ENCODE measurements at regions not wholly inside any gene's neighbourhood (a gene's known extent, or its start where the extent isn't known, plus 50 kb on each side); places are given as distances from the start of the nearest gene placed in this dataset.
"Not testable (repeated sequence)": the region's sequence is repeated elsewhere in the genome, so short reads cannot be mapped to it uniquely, and the experiment has no call there.

DNA sequence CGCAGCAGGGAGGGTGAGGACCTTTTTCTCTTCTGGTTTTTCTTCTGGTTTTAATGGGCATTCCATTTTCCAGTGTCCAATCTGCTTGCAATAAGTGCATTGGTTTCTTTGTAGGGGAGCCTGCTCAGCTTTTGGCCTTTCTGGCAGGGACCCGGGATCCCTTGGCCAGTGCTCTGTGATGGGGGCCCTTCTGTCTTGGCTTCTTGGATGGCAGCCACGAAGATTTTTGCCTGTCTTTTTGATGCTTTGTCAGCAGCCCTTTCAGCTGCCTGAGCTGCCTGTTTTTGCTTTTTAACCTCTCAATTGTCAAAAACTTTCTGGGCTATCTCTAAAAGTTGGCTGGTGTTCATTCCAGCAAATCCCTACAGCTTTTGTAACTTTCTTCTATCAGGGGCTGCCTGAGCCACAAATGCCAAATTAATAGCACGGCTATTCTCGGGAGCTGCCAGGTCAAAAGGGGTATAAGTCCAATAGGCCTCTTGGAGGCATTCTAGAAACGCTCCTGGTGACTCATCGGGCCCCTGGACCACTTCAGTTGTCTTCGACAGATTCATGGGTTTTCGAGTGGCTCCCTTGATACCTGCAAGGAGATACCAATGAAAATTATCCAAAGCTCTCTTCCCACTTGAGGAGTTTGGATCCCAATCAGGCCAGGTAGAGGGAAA, 179.9 kb upstream of the MBL2 start:
- WGBS, 2 donors: 68 to 72% methylated on average over 9 of the region's 9 CpGs
- TF ChIP-seq POLR2A (IDR thresholded peaks at IDR 0.05): no peak
- TF ChIP-seq, protein P1, sequence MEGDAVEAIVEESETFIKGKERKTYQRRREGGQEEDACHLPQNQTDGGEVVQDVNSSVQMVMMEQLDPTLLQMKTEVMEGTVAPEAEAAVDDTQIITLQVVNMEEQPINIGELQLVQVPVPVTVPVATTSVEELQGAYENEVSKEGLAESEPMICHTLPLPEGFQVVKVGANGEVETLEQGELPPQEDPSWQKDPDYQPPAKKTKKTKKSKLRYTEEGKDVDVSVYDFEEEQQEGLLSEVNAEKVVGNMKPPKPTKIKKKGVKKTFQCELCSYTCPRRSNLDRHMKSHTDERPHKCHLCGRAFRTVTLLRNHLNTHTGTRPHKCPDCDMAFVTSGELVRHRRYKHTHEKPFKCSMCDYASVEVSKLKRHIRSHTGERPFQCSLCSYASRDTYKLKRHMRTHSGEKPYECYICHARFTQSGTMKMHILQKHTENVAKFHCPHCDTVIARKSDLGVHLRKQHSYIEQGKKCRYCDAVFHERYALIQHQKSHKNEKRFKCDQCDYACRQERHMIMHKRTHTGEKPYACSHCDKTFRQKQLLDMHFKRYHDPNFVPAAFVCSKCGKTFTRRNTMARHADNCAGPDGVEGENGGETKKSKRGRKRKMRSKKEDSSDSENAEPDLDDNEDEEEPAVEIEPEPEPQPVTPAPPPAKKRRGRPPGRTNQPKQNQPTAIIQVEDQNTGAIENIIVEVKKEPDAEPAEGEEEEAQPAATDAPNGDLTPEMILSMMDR (IDR thresholded peaks at IDR 0.05): no peak
- intact Hi-C loops (cut with DNase I; ENCODE audit: low total_unique reads): no loop called here
- DNase-seq (ENCODE audit: low spot score in 2 of 2): no peak
- no peak overlapping the region for H3K4me3 ChIP-seq (ENCODE audit: low read depth, poor library complexity, severe bottlenecking)

DNA sequence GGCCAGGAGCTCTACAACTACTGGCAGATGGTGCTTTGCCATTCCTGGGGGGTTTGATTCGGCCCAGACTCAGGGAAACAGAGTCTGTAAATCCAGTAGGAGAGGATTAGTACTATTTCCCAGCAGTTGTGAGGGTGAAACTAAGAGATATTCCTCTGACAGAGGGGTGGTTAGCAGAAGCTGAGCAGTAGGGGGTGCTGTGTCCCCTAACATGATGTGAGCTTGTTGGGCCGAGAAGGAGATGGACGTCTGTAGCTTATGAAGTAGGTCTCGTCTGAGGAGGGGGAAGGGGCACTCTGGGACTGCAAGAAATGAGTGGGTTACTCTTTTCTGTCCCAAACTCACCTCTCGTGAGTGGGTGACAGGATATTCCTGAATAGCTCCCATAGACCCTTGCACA, 179.2 kb upstream of the MBL2 start:
- no peak overlapping the region for H3K4me3 ChIP-seq (ENCODE audit: low read depth, poor library complexity, severe bottlenecking)
- DNase-seq (ENCODE audit: low spot score in 2 of 2): no peak
- intact Hi-C loops (cut with DNase I; ENCODE audit: low total_unique reads): no loop called here
- TF ChIP-seq POLR2A (IDR thresholded peaks at IDR 0.05): no peak
- TF ChIP-seq, protein P1 (IDR thresholded peaks at IDR 0.05): no peak
- WGBS, 2 donors: 41 to 53% methylated on average over 5 of the region's 5 CpGs

DNA sequence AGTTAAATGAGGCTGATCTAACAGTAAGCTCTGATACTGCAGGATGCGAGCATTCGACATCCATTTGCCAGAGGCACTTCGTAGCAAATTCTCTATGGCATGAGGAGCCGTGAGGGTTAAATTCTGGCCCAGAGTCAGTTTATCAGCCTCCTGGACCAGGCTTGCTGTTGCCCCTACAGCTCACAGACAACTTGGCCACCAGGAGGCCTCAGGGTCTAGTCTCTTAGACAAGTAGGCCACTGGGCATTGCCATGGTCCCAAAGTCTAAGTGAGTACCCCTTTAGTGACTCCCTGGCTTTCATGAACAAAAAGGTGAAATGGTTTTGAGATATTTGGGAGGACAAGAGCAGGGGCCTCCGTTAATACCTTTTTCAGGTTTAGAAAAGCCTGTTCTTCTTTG, 178.0 kb upstream of the MBL2 start:
- TF ChIP-seq POLR2A (IDR thresholded peaks at IDR 0.05): no peak
- TF ChIP-seq, protein P1 (IDR thresholded peaks at IDR 0.05): no peak
- WGBS, 2 donors: 84 to 86% methylated on average over 5 of the region's 5 CpGs
- no peak for DNase-seq (ENCODE audit: low spot score in 2 of 2)
- intact Hi-C loops (cut with DNase I; ENCODE audit: low total_unique reads): no loop called here
- no peak overlapping the region for H3K4me3 ChIP-seq (ENCODE audit: low read depth, poor library complexity, severe bottlenecking)

DNA sequence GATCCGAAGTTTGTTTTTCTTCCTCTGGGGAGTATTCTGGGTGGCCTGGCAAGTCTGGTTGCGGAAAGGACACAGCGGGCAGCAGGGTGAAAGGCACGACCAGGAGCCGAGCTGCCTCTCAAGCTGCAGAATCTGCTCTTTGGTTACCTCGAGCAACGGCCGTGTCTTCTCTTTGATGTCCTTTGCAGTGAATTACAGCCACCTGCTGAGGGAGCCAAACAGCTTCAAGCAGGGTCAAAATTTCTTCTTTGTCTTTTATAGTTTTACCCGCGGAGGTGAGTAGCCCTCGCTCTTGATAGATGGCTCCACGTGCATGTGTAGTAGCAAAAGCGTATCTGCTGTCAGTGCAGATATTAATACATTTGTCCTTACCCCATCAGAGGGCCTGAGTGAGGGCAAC, 177.3 kb upstream of the MBL2 start:
- TF ChIP-seq, protein P1 (IDR thresholded peaks at IDR 0.05): no peak
- no peak for TF ChIP-seq POLR2A (IDR thresholded peaks at IDR 0.05)
- 72 to 79% methylated on average over 13 of the region's 13 CpGs for WGBS, 2 donors

DNA sequence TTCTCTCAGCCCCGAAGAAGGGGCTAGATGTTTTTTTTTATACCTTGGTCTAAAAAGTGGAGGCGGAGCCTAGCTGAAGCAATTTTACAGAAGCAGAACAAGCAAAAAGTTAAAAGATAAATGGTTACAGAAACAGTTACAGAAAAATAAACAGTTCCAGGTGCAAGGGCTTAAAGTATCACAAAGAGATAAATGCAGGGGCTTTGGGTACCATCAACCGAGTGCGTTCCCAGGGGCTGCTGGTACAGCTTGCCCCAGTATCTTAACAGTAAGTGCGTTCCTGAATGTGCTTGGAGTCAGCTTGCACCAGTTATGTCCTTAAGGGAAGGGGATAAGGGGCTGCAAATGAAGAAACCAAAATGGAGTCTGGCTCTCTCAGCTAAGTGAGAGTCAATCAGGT, 173.9 kb upstream of the MBL2 start:
- no peak overlapping the region for H3K4me3 ChIP-seq (ENCODE audit: low read depth, poor library complexity, severe bottlenecking)
- TF ChIP-seq, protein P1 (IDR thresholded peaks at IDR 0.05): no peak
- TF ChIP-seq POLR2A (IDR thresholded peaks at IDR 0.05): no peak
- intact Hi-C loops (cut with DNase I; ENCODE audit: low total_unique reads): no loop called here
- DNase-seq (ENCODE audit: low spot score in 2 of 2): no peak
- WGBS, 2 donors: 69 to 76% methylated on average over 5 of the region's 5 CpGs

More for the DNA sequence above, 177.3 kb upstream of the MBL2 start:
- no peak overlapping the region for H3K4me3 ChIP-seq (ENCODE audit: low read depth, poor library complexity, severe bottlenecking)
- DNase-seq (ENCODE audit: low spot score in 2 of 2): no peak
- intact Hi-C loops (cut with DNase I; ENCODE audit: low total_unique reads): no loop called here

DNA sequence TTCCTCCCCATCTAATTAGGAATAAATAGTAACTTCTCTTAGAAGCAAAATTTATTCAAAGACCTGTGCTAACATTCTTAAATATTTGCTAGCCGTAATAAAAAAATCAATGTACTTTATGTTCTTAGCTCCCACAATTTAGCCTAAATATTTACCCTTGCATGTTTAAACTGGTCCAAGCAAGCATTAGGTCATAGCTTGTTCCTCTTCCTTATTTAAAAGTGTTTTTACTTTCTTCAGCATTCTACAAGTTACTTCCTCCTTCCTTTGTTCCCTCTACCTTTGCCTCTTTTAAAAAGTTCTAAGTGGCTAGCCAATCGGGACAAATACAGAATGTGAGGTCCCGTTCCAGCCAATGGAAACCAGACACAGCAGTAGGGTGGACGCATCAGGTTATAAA, 172.9 kb upstream of the MBL2 start:
- intact Hi-C loops (cut with DNase I; ENCODE audit: low total_unique reads); DNase-seq (ENCODE audit: low spot score in 2 of 2); H3K4me3 ChIP-seq (ENCODE audit: low read depth, poor library complexity, severe bottlenecking): not testable (repeated sequence)
- 65% methylated on average over 4 of the region's 4 CpGs for WGBS, 2 donors
